ENCODE measurements at regions not wholly inside any gene's neighbourhood (a gene's known extent, or its start where the extent isn't known, plus 50 kb on each side); places are given as distances from the start of the nearest gene placed in this dataset.

- DNase-seq (ENCODE audit: insufficient read length, low spot score), result no peak
- FAIRE-seq, result no peak
- TF ChIP-seq CTCF (IDR thresholded peaks at IDR 0.05; ENCODE audit: insufficient read depth, missing control alignments), result no peak
These were observed 82.0 kb upstream of the ZNF423 start for GRCh38 chr16:49937886-49938285.

- DNase-seq (ENCODE audit: insufficient read length, low spot score) (no peak), FAIRE-seq (no peak)
- TF ChIP-seq CTCF (IDR thresholded peaks at IDR 0.05; ENCODE audit: insufficient read depth, missing control alignments), result no peak
These were observed 83.6 kb upstream of the ZNF423 start for GRCh38 chr16:49939495-49939894.

GRCh38 chr16:49940464-49941224, 84.4 kb upstream of the CNEP1R1 start:
- DNase-seq (ENCODE audit: insufficient read length, low spot score) (no peak), FAIRE-seq (no peak)
- no peak for TF ChIP-seq CTCF (IDR thresholded peaks at IDR 0.05; ENCODE audit: insufficient read depth, missing control alignments)

GRCh38 chr16:49944221-49944620, 80.8 kb upstream of the CNEP1R1 start:
- DNase-seq (ENCODE audit: insufficient read length, low spot score), result no peak
- no peak for FAIRE-seq

GRCh38 chr16:49947907-49948678, 76.9 kb upstream of the CNEP1R1 start:
- no peak for TF ChIP-seq CTCF (IDR thresholded peaks at IDR 0.05; ENCODE audit: insufficient read depth, missing control alignments)
- no peak for DNase-seq (ENCODE audit: insufficient read length, low spot score)
- FAIRE-seq, result no peak

More at GRCh38 chr16:49944221-49944620, 80.8 kb upstream of the CNEP1R1 start:
- no peak for TF ChIP-seq CTCF (IDR thresholded peaks at IDR 0.05; ENCODE audit: insufficient read depth, missing control alignments)

- DNase-seq (ENCODE audit: insufficient read length, low spot score) (no peak), FAIRE-seq (no peak)
- TF ChIP-seq CTCF (IDR thresholded peaks at IDR 0.05; ENCODE audit: insufficient read depth, missing control alignments), result no peak
These were observed 73.3 kb upstream of the CNEP1R1 start for GRCh38 chr16:49951574-49952195.
